GM12878 (cell line): ENCODE measurements at regions not wholly inside any gene's neighbourhood (a gene's known extent, or its start where the extent isn't known, plus 50 kb on each side); places are given as distances from the start of the nearest gene placed in this dataset.
A peak's percentile ranks its signal among the peaks of the same experiment; 100 is the strongest.

Experiments used
- ATAC-seq: fragments of 200-7000 bp; cut with Tn5 transposase; 3 replicates; pipeline ENCODE4 v1.9.1; 2020; ENCODE audit warnings: mild to moderate bottlenecking, moderate library complexity
- BruUV-seq: library from RNA; stranded (reverse); fragments of 400-500 nt; replicated peaks from 2 replicates; lab custom pipeline; 2021; lab: Mats Ljungman, UMichigan
- CTCF ChIA-PET: fragments of 300-600 bp; sonication (Branson Sonifier 250); formaldehyde crosslinking; extraction: SDS; loops from one replicate; lab custom pipeline; 2021; ENCODE audit warnings: inconsistent platforms; lab: Yijun Ruan, JAX
- POLR2A ChIA-PET: fragments of 350-600 bp; formaldehyde crosslinking; extraction: SDS; loops from one replicate; lab custom pipeline; 2021; ENCODE audit warnings: inconsistent platforms; lab: Charles Lee
- RAD21 ChIA-PET: fragments of 300-600 bp; sonication (Branson Sonifier 250); formaldehyde crosslinking; loops from one replicate; lab custom pipeline; 2023; ENCODE audit warnings: antibody characterized with exemption; ENCODE audit not compliant: unreplicated experiment; lab: Charles Lee
- SMC1A ChIA-PET: fragments of 300-600 bp; sonication (Branson Sonifier 250); formaldehyde crosslinking; loops from one replicate; lab custom pipeline; 2023; ENCODE audit not compliant: unreplicated experiment, uncharacterized antibody; lab: Charles Lee
- DNase-seq: peaks from one replicate; pipeline ENCODE4 v3.0.0-alpha.2; 2011; ENCODE audit warnings: low read depth, low spot score
- FAIRE-seq: peaks from 3 replicates; lab custom pipeline; 2011; peaks lifted over from hg19 to GRCh38; lab: Jason Lieb, UNC
- H2AFZ ChIP-seq: 2 replicates; pipeline ENCODE4 v1.6.0; 2011; ENCODE audit warnings: low read depth, low read length, control low read depth; ENCODE audit not compliant: control insufficient read depth
- H3K27ac ChIP-seq: 2 replicates; pipeline ENCODE4 v1.5.1; 2011; ENCODE audit warnings: control low read depth; ENCODE audit not compliant: control insufficient read depth, insufficient read depth
- H3K27me3 ChIP-seq, 2 experiments: replicated peaks in 1 of 2; 2 replicates each; pipeline versions ENCODE4 v1.6.0 to v1.6.1; 2011; ENCODE audit warnings: low read length in 1 of 2; ENCODE audit not compliant: control insufficient read depth in 2 of 2, insufficient read depth in 2 of 2
- H3K36me3 ChIP-seq, 2 experiments: 2 replicates each; pipeline ENCODE4 v1.5.1; 2011; ENCODE audit warnings: low read length in 1 of 2; ENCODE audit not compliant: control insufficient read depth in 2 of 2, insufficient read depth in 2 of 2
- H3K4me1 ChIP-seq: 2 replicates; pipeline ENCODE4 v1.6.1; 2011; ENCODE audit warnings: mild to moderate bottlenecking, low read length, moderate library complexity, mixed read lengths; ENCODE audit not compliant: control insufficient read depth, insufficient read depth
- H3K4me2 ChIP-seq: 2 replicates; pipeline ENCODE4 v1.6.0; 2011; ENCODE audit warnings: control low read depth; ENCODE audit not compliant: control insufficient read depth, insufficient read depth
- H3K4me3 ChIP-seq: fragments of 200-600 bp; sonication (generic); 2 replicates; pipeline ENCODE4 v1.5.1; 2016
- H3K79me2 ChIP-seq: 2 replicates; pipeline ENCODE4 v1.6.0; 2011; ENCODE audit warnings: low read length; ENCODE audit not compliant: control insufficient read depth, insufficient read depth
- H3K9ac ChIP-seq: 2 replicates; pipeline ENCODE4 v1.8.0; 2011; ENCODE audit warnings: low read length, control low read depth, mixed read lengths; ENCODE audit not compliant: control insufficient read depth, insufficient read depth
- H3K9me3 ChIP-seq: replicated peaks from 3 replicates; pipeline ENCODE4 v1.5.1; 2011; ENCODE audit warnings: mild to moderate bottlenecking, low read length; ENCODE audit not compliant: control insufficient read depth, insufficient read depth
- H4K20me1 ChIP-seq: 2 replicates; pipeline ENCODE4 v1.6.0; 2011; ENCODE audit not compliant: control insufficient read depth, insufficient read depth
- CREB1 ChIP-seq: IDR thresholded peaks from 2 replicates; pipeline ENCODE4 v1.6.1; 2012; ENCODE audit warnings: low read depth, mild to moderate bottlenecking, inconsistent platforms
- CREM ChIP-seq: IDR thresholded peaks from 2 replicates; pipeline ENCODE4 v1.6.1; 2014; ENCODE audit warnings: antibody characterized with exemption, low read depth
- CTCF ChIP-seq, 3 experiments: IDR thresholded peaks in 2 of 3; conservative IDR thresholded peaks in 1 of 3; 2 replicates each; pipeline ENCODE4 v1.5.1; 2011; ENCODE audit warnings: low read depth in 3 of 3, low read length in 3 of 3, mild to moderate bottlenecking in 3 of 3, control low read depth in 2 of 3, moderate library complexity in 2 of 3, inconsistent platforms in 1 of 3, mixed read lengths in 1 of 3; ENCODE audit not compliant: control insufficient read depth in 2 of 3, insufficient read depth in 1 of 3; ENCODE audit errors: extremely low read depth in 1 of 3
- EED ChIP-seq: sonication (generic); IDR thresholded peaks from 2 replicates; pipeline ENCODE4 v1.6.1; 2016; ENCODE audit warnings: antibody characterized with exemption, low read depth
- IRF4 ChIP-seq: IDR thresholded peaks from 2 replicates; pipeline ENCODE4 v1.6.1; 2011; ENCODE audit warnings: low read depth, low read length
- JUND ChIP-seq: IDR thresholded peaks from 2 replicates; pipeline ENCODE4 v1.6.1; 2012; ENCODE audit warnings: low read depth, mild to moderate bottlenecking, low read length, improper control_type of control experiment, moderate library complexity
- KLF5 ChIP-seq: fragments of 450-650 bp; IDR thresholded peaks from 2 replicates; pipeline ENCODE4 v1.6.1; 2014; ENCODE audit warnings: mild to moderate bottlenecking; ENCODE audit not compliant: partially characterized antibody
- MTA2 ChIP-seq: fragments of 450-650 bp; IDR thresholded peaks from 2 replicates; pipeline ENCODE4 v1.6.1; 2016; ENCODE audit warnings: low read depth, mild to moderate bottlenecking, moderate library complexity
- PML ChIP-seq: IDR thresholded peaks from 2 replicates; pipeline ENCODE4 v1.6.1; 2012; ENCODE audit warnings: low read length, inconsistent platforms
- POLR2AphosphoS5 ChIP-seq: IDR thresholded peaks from 2 replicates; pipeline ENCODE4 v1.6.1; 2011; ENCODE audit warnings: mild to moderate bottlenecking, low read length, inconsistent platforms
- RUNX3 ChIP-seq: IDR thresholded peaks from 2 replicates; pipeline ENCODE4 v1.6.1; 2012; ENCODE audit warnings: low read length, inconsistent platforms
- ZSCAN29 ChIP-seq: fragments of 450-650 bp; IDR thresholded peaks from 2 replicates; pipeline ENCODE4 v1.6.1; 2017; ENCODE audit warnings: mild to moderate bottlenecking, moderate library complexity
- WGBS: methylation state at CpG from one replicate; pipeline ENCODE4 v1.1.6; 2016; ENCODE audit warnings: low lambda C conversion rate; ENCODE audit not compliant: insufficient replicate concordance, insufficient coverage; ENCODE audit errors: missing lambda C conversion rate; 5-methylcytosine and 5-hydroxymethylcytosine counted together
- in situ Hi-C: fragments of 300-500 bp; cut with MboI; formaldehyde crosslinking; loops from 9 replicates; pipeline ENCODE4 v1.14.3; 2018; ENCODE audit warnings: mixed read lengths
- intact Hi-C: fragments of 100-400 bp; cut with micrococcal nuclease; formaldehyde crosslinking; loops from one replicate; pipeline ENCODE4 v1.14.2; 2022; ENCODE audit not compliant: unreplicated experiment
- TF ChIP-seq, protein P1 (sequence below): IDR thresholded peaks from 2 replicates; pipeline ENCODE4 v1.6.1; 2011; ENCODE audit warnings: borderline replicate concordance, low read depth, mild to moderate bottlenecking, moderate library complexity, low read length; ENCODE audit not compliant: insufficient read depth, poor library complexity, severe bottlenecking
- TF ChIP-seq, protein P2 (sequence below): IDR thresholded peaks from 2 replicates; pipeline ENCODE4 v1.6.1; 2011; ENCODE audit warnings: mild to moderate bottlenecking, low read depth, low read length, moderate library complexity; ENCODE audit not compliant: insufficient replicate concordance

DNA sequence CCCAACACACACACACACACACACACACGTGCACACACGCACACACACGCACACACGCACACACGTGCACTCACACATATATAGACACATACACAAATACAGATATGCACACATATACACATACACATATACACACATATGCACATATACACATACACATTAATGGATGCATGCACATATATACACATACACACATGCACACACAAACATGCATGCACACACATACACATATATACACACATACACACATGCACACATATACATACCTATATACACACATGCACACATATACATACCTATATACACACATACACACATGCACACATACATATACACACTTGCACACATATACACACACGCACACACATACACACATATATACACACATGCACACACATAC, 312.4 kb upstream of the PFKP start:
- H3K9me3 ChIP-seq, result no peaks in the 10 kb centered on the region
- no TSS peak for BruUV-seq
- no peaks in the 10 kb centered on the region for H3K27me3 ChIP-seq
- TF ChIP-seq, protein P1, sequence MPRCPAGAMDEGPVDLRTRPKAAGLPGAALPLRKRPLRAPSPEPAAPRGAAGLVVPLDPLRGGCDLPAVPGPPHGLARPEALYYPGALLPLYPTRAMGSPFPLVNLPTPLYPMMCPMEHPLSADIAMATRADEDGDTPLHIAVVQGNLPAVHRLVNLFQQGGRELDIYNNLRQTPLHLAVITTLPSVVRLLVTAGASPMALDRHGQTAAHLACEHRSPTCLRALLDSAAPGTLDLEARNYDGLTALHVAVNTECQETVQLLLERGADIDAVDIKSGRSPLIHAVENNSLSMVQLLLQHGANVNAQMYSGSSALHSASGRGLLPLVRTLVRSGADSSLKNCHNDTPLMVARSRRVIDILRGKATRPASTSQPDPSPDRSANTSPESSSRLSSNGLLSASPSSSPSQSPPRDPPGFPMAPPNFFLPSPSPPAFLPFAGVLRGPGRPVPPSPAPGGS, result peak; percentile 40
- TF ChIP-seq KLF5, result no peak
- H3K27ac ChIP-seq, result no peak overlapping the region
- no peak overlapping the region for H3K9ac ChIP-seq
- no peaks in the 10 kb centered on the region for H3K4me1 ChIP-seq
- DNase-seq, result no peak
- ChIA-PET CTCF (no interaction called here), SMC1A (no interaction called here), POLR2A (no interaction called here), RAD21 (no interaction called here)
- H2AFZ ChIP-seq, result no peak overlapping the region
- FAIRE-seq, result no peak
- intact Hi-C loops, result no loop called here
- in situ Hi-C loops, result no loop called here
- no peak overlapping the region for H3K4me3 ChIP-seq
- no peaks in the 10 kb centered on the region for H3K79me2 ChIP-seq
- no peaks in the 10 kb centered on the region for H4K20me1 ChIP-seq
- ATAC-seq, result no peak
- H3K36me3 ChIP-seq, result no peaks in the 10 kb centered on the region
- WGBS, result 19% methylated on average over 6 of the region's 6 CpGs
- H3K4me2 ChIP-seq, result no peak overlapping the region

DNA sequence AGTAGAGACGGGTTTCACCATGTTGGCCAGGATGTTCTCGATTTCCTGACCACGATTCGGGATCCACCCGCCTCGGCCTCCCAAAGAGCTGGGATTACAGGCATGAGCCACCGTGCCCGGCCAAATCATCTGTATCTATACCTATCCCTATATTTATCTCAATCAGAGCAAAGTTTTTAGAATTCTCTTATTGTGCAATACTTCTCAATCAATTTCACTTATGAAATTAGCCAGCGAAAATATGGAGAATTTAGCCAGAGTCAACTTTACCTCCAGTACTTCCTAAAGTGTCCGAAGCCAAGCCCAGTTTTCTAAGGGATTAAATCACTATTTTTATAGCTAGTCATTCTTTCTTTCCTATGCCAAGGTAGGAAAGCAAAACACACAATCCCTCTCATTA, 319.1 kb upstream of the PFKP start:
- CTCF ChIA-PET, result no interaction called here
- SMC1A ChIA-PET, result no interaction called here
- no peaks in the 10 kb centered on the region for H3K79me2 ChIP-seq
- POLR2A ChIA-PET, result no interaction called here
- no peaks in the 10 kb centered on the region for H3K27me3 ChIP-seq
- no peak for FAIRE-seq
- no peaks in the 10 kb centered on the region for H3K36me3 ChIP-seq
- ATAC-seq, result no peak
- BruUV-seq, result no TSS peak
- H3K4me2 ChIP-seq, result no peak overlapping the region
- H3K4me1 ChIP-seq, result no peaks in the 10 kb centered on the region
- WGBS, result 32% methylated on average over 10 of the region's 10 CpGs
- H3K27ac ChIP-seq, result no peak overlapping the region
- H3K9me3 ChIP-seq, result no peaks in the 10 kb centered on the region
- DNase-seq, result no peak
- intact Hi-C loops, result no loop called here
- no peak overlapping the region for H3K4me3 ChIP-seq
- RAD21 ChIA-PET, result no interaction called here
- H4K20me1 ChIP-seq, result no peaks in the 10 kb centered on the region
- no peak overlapping the region for H3K9ac ChIP-seq
- in situ Hi-C loops, result no loop called here
- H2AFZ ChIP-seq, result no peak overlapping the region
- TF ChIP-seq PML, result no peak
- TF ChIP-seq MTA2, result no peak
- no peak for TF ChIP-seq IRF4
- TF ChIP-seq JUND, result no peak
- no peak for TF ChIP-seq POLR2AphosphoS5
- no peak for TF ChIP-seq RUNX3
- TF ChIP-seq CREB1, result no peak
- TF ChIP-seq CREM, result no peak
- no peak for TF ChIP-seq CTCF (IDR thresholded peaks at IDR 0.05 in 2 of 3, conservative IDR thresholded peaks at IDR 0.05 in 1 of 3; ENCODE audit: control insufficient read depth in 2 of 3, extremely low read depth in 1 of 3, insufficient read depth in 1 of 3, low read depth in 3 of 3, low read length in 3 of 3)
- TF ChIP-seq ZSCAN29, result no peak
- TF ChIP-seq EED, result no peak
- TF ChIP-seq, protein P2, sequence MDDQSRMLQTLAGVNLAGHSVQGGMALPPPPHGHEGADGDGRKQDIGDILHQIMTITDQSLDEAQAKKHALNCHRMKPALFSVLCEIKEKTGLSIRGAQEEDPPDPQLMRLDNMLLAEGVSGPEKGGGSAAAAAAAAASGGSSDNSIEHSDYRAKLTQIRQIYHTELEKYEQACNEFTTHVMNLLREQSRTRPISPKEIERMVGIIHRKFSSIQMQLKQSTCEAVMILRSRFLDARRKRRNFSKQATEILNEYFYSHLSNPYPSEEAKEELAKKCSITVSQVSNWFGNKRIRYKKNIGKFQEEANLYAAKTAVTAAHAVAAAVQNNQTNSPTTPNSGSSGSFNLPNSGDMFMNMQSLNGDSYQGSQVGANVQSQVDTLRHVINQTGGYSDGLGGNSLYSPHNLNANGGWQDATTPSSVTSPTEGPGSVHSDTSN, result no peak
